HFF-Myc (cell line): ENCODE measurements at regions not wholly inside any gene's neighbourhood (a gene's known extent, or its start where the extent isn't known, plus 50 kb on each side); places are given as distances from the start of the nearest gene placed in this dataset.

Source experiments
- DNase-seq: peaks from one replicate; pipeline ENCODE4 v3.0.0-alpha.2; 2011; ENCODE audit warnings: low read depth; ENCODE audit errors: extremely low read depth
- H3K4me3 ChIP-seq: replicated peaks from 2 replicates; pipeline ENCODE4 v1.5.1; 2011; ENCODE audit warnings: low read depth, mild to moderate bottlenecking, control low read depth, low read length
- TF ChIP-seq, protein P1 (sequence below): IDR thresholded peaks from 2 replicates; pipeline ENCODE4 v1.5.1; 2012; ENCODE audit warnings: mild to moderate bottlenecking, low read depth, low read length, control low read depth; ENCODE audit errors: missing control alignments

DNA sequence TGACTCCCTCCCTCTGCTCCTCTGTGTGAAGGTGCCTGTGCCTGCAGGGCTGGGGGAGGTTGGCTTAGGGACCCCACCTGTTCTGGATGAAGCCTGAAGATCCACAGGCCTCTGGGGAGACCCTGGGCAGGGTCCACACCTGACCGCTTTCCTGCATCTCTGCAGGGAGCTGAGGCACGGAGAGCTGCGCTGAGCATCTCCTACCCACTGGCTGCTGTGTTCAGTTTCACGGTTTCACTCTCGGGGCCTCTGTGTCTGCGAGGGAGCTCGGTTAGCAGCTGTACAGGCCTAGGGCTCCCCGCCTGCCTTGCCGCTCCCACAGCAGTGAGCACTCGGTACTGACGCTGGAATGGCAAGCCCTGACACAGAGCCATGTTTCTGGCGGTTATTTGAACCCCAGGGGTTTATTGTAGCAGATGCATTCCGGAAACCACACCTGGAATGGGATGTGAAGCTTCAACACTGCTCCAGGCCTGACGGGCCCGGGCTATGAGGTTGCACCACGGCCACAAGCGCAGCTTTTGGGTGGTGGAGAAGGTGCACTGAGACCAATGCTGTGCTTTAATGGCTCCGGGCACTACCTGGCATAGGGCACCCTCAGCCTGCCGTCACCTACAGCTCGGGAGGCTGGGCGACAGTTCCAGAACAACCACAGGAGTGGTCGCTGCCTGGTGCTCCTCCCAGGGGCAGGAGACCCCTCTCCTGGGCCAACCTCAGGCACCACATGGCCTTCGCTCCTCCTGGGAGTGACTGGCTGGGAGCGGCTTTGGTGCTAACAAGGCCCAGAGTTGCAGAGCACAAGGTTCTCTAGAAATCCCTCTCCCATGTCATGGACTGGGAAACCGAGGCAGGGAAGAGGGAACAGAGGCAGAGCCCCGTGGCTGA lies 257.9 kb downstream of the NDUFA10 start:
- TF ChIP-seq, protein P1, sequence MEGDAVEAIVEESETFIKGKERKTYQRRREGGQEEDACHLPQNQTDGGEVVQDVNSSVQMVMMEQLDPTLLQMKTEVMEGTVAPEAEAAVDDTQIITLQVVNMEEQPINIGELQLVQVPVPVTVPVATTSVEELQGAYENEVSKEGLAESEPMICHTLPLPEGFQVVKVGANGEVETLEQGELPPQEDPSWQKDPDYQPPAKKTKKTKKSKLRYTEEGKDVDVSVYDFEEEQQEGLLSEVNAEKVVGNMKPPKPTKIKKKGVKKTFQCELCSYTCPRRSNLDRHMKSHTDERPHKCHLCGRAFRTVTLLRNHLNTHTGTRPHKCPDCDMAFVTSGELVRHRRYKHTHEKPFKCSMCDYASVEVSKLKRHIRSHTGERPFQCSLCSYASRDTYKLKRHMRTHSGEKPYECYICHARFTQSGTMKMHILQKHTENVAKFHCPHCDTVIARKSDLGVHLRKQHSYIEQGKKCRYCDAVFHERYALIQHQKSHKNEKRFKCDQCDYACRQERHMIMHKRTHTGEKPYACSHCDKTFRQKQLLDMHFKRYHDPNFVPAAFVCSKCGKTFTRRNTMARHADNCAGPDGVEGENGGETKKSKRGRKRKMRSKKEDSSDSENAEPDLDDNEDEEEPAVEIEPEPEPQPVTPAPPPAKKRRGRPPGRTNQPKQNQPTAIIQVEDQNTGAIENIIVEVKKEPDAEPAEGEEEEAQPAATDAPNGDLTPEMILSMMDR: no peak

DNA sequence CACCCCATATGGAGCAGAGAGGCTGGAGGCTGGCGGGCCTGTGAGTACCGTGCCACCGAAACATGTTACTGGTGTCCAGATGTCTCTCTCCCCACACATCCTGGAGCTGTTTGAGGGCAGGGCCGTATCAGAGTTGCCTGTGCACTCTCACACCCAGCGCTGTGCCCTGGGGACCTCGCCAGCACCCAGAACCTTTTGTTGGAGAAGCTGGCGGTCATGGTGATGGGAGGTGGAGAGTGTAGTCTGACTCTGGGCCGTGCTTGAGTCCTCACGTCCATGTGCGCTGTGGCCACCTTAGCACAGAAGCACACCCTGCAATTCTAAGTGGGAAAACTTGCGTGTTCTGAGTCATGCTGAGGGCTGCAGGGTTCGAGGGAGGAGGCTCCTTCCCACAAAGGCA lies 259.2 kb downstream of the NDUFA10 start:
- DNase-seq: no peak
- H3K4me3 ChIP-seq: no peak overlapping the region
- TF ChIP-seq, protein P1: no peak

More for the DNA sequence above, 257.9 kb downstream of the NDUFA10 start:
- DNase-seq: no peak
- H3K4me3 ChIP-seq: no peak overlapping the region

DNA sequence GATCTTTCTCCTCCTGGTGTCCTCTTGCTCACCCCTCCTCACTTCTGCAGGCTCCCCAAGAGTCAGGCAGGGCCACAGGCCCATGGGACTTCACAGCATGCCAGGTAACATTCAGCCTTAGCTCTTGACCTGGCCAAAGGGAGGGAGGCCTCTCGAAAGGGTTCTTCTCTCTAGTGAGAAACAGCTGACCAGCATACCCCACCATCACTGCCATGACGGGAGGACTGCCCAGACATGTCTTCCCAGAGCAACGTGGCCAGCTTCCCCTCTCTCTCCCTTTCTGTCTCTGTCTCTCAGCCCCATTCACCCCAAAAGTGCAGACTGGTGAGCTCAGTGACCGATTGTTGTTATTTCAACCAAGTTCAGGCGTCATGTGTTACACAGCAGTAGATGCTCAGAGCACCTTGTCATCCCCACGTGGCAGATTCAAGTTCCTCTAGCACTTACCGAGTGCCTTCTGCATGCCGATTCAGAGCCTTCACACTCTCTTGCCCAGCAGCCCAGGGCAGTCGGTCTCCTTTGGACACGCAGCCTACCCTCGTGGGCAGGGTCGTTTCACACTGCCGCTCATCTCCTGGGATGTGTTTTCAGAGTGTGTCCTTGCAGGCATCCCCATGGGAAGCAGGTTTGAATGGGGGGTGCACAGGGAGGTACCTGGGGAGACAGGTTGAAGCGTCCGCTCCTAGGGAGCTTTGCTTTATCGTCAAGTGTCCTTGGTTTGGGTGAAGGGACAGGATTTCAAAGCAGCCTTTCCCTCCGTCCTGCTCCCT lies 259.9 kb downstream of the NDUFA10 start:
- no peak overlapping the region for H3K4me3 ChIP-seq
- TF ChIP-seq, protein P1: no peak
- DNase-seq: no peak

DNA sequence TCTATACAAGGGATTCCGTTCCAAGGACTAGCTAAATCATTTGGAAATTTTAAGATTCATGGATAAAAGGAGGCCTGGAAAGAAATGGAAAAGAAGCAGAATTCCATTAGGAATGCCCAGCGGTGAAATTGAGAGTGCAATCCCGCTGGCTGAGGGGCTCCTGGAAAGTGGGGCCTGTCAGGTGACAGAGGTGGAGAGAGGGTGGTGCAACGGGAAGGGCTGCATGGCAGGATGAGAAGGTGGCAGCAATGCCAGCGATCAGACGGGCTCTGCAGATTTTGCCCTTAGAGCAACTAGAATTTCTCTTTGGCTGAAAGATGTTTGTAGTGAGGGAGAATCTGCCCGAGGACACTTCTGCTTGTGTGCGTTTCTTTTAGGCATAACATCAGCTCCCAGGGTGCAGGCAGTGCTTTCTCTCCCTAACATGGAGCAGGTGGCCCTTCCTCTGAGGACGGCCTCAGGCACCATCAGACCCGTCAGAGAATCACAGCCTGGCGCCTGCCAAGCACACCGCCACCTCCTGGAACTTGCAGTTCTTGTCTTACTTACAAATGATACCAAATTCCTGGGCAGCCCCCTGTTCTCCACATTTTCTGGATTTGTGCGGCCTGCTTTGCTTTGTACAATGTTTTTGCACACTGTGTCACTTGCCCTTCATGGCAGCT lies 261.6 kb downstream of the NDUFA10 start:
- TF ChIP-seq, protein P1: peak; percentile 23
- no peak overlapping the region for H3K4me3 ChIP-seq
- no peak for DNase-seq

DNA sequence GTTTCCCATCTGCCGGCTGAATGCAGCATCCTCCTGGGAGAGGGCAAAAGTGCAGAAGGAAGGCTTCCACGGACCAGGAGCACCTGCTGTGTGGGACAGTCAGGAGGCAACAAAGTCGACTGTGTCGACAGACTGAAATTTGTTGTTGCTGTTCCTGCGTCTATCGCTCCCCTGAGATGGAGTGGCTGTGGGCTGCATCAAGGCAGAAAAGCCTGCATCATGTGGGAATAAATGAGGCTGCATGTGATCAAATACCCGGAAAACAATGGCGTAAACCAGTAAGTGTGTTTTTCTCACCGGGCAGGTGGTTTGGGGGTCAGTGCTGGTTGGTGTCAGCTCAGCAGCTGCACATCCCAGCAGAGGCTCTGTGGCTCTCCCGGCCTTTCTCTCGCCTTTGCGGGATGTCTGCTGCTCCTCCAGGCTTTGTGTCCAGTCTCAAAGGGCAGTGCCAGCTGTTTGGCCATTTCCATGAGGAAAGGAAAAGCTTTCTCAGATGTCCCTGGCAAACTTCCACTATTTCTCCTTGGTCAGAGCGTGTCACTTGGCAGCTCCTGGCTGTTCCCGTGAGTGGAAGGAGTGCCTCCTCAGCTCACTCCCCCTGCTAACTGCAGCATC lies 262.4 kb downstream of the NDUFA10 start:
- TF ChIP-seq, protein P1: no peak
- no peak for DNase-seq
- H3K4me3 ChIP-seq: no peak overlapping the region

DNA sequence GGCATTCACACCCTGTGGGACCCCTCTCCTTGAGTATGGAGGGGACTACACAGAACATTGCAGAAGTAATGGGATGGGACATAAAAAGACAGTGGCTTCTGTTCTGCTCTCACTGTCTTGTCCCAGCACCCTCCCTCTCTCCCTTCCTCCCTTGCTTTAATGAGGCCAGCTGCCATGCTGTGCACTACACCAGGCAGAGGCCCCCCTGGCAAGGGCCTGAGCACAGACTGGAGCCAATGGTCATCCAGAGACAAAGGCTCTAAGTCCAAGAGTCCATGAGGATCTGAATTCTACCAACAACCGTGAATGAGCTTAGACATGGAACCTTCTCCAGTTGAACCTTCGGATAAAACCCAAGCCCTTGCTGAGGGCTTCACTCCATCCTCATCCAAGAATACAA lies 263.0 kb downstream of the NDUFA10 start:
- TF ChIP-seq, protein P1: no peak
- DNase-seq: no peak
- no peak overlapping the region for H3K4me3 ChIP-seq
